22Rv1 (cell line): ENCODE measurements at regions not wholly inside any gene's neighbourhood (a gene's known extent, or its start where the extent isn't known, plus 50 kb on each side); places are given as distances from the start of the nearest gene placed in this dataset.

ENCODE experiments used
- ZFX ChIP-seq: fragments of 450-650 bp; IDR thresholded peaks from 2 replicates; pipeline ENCODE4 v1.6.1; 2017; ENCODE audit warnings: antibody characterized with exemption, borderline replicate concordance
- TF ChIP-seq, protein P1 (sequence below): fragments of 450-650 bp; IDR thresholded peaks from 2 replicates; pipeline ENCODE4 v1.5.1; 2017; ENCODE audit warnings: mild to moderate bottlenecking

DNA sequence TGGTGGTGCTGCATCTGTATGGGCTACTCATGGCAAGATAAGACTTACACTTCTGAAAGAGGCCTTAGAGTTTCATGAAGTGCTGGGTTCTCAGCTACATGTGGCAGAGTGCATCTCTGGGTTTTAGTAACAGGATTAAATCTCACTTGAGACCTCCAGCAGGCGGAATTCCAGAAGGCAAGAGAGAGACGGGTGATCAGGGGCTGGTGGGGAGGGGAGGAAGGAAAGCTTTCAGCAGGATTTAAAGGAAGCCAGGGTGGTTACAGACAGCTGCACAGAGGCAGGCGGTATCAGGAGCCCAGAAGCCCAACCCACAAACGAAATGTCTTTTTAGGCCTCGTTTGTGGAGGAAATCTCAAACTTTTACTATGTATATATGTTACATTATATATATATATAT, 56.2 kb upstream of the CD82 start:
- TF ChIP-seq, protein P1, sequence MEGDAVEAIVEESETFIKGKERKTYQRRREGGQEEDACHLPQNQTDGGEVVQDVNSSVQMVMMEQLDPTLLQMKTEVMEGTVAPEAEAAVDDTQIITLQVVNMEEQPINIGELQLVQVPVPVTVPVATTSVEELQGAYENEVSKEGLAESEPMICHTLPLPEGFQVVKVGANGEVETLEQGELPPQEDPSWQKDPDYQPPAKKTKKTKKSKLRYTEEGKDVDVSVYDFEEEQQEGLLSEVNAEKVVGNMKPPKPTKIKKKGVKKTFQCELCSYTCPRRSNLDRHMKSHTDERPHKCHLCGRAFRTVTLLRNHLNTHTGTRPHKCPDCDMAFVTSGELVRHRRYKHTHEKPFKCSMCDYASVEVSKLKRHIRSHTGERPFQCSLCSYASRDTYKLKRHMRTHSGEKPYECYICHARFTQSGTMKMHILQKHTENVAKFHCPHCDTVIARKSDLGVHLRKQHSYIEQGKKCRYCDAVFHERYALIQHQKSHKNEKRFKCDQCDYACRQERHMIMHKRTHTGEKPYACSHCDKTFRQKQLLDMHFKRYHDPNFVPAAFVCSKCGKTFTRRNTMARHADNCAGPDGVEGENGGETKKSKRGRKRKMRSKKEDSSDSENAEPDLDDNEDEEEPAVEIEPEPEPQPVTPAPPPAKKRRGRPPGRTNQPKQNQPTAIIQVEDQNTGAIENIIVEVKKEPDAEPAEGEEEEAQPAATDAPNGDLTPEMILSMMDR: no peak
- TF ChIP-seq ZFX: no peak
